Thyroid gland (tissue), 4 donors: ENCODE measurements at regions not wholly inside any gene's neighbourhood (a gene's known extent, or its start where the extent isn't known, plus 50 kb on each side); places are given as distances from the start of the nearest gene placed in this dataset.

Experiments
- CTCF ChIP-seq, 6 experiments: fragments of 200-600 bp in 3 of 6; fragments of 450-650 bp in 3 of 6; sonication (generic) in 3 of 6; IDR thresholded peaks; one replicate each; pipeline ENCODE4 v1.5.1; 2016 to 2019; ENCODE audit warnings: antibody characterized with exemption in 6 of 6, mild to moderate bottlenecking in 2 of 6, inconsistent platforms in 1 of 6, moderate library complexity in 1 of 6
- POLR2A ChIP-seq, 2 donors: fragments of 450-650 bp; IDR thresholded peaks; one replicate each; pipeline ENCODE4 v1.6.1; 2017; ENCODE audit warnings: antibody characterized with exemption in 2 of 2, mild to moderate bottlenecking in 2 of 2, moderate library complexity in 1 of 2

- TF ChIP-seq CTCF (IDR thresholded peaks at IDR 0.05), result no peak
- no peak for TF ChIP-seq POLR2A (IDR thresholded peaks at IDR 0.05)
Observed at GRCh38 chr6:166757232-166758135, 130.4 kb upstream of the RPS6KA2 start.
